ENCODE measurements at regions not wholly inside any gene's neighbourhood (a gene's known extent, or its start where the extent isn't known, plus 50 kb on each side); places are given as distances from the start of the nearest gene placed in this dataset.

DNA sequence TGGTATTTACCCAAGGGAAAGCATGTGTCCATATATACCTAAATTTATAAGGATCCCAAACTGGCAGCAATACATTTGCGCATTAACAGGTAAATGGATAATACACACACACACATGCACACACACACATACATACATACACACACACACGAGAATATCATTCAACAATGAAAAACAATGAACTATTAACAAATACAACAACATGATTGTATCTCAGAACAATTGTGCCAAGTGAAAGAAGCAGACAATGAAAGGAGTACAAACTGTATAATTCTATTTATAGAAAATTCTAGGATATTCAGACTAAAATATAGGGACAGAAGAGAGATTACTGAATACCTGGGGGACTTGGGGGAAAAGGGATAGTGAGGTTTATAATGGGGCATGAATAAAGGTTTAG, 323.0 kb downstream of the KCNJ2 start:
- Histone ChIP-seq H3K9me3 (ENCODE audit: control insufficient read depth in 4 of 4, low read length in 3 of 4) (no peaks in the 10 kb centered on the region), H3K9ac (ENCODE audit: low read depth in 1 of 2, low read length in 2 of 2) (no peak overlapping the region), H3K36me3 (ENCODE audit: control insufficient read depth in 4 of 4, insufficient read depth in 3 of 4, low read depth in 1 of 4, low read length in 3 of 4) (no peaks in the 10 kb centered on the region), H3K4me3 (ENCODE audit: low read depth in 1 of 3, low read length in 3 of 3) (no peak overlapping the region), H3K27ac (ENCODE audit: low read depth in 1 of 2, low read length in 2 of 2) (no peak overlapping the region), H3K27me3 (ENCODE audit: control insufficient read depth in 4 of 4, insufficient read depth in 4 of 4, low read length in 3 of 4) (peaks cover 0 to 2% (median 0%) of the 10 kb centered on the region in 4 donors), H3K4me1 (ENCODE audit: control insufficient read depth in 4 of 4, insufficient read depth in 4 of 4, low read length in 3 of 4) (no peaks in the 10 kb centered on the region)
- WGBS = 72% methylated on average over 2 of the region's 2 CpGs
- TF ChIP-seq RAD21 (IDR thresholded peaks at IDR 0.05) (no peak), FOXA2 (IDR thresholded peaks at IDR 0.05) (no peak), HNF4A (conservative IDR thresholded peaks at IDR 0.05) (no peak), HNF4G (IDR thresholded peaks at IDR 0.05) (no peak), NR2F2 (IDR thresholded peaks at IDR 0.05) (no peak)
- TF ChIP-seq, protein P1, sequence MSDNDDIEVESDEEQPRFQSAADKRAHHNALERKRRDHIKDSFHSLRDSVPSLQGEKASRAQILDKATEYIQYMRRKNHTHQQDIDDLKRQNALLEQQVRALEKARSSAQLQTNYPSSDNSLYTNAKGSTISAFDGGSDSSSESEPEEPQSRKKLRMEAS (IDR thresholded peaks at IDR 0.05) = no peak
- TF ChIP-seq, protein P2, sequence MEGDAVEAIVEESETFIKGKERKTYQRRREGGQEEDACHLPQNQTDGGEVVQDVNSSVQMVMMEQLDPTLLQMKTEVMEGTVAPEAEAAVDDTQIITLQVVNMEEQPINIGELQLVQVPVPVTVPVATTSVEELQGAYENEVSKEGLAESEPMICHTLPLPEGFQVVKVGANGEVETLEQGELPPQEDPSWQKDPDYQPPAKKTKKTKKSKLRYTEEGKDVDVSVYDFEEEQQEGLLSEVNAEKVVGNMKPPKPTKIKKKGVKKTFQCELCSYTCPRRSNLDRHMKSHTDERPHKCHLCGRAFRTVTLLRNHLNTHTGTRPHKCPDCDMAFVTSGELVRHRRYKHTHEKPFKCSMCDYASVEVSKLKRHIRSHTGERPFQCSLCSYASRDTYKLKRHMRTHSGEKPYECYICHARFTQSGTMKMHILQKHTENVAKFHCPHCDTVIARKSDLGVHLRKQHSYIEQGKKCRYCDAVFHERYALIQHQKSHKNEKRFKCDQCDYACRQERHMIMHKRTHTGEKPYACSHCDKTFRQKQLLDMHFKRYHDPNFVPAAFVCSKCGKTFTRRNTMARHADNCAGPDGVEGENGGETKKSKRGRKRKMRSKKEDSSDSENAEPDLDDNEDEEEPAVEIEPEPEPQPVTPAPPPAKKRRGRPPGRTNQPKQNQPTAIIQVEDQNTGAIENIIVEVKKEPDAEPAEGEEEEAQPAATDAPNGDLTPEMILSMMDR (IDR thresholded peaks at IDR 0.05; ENCODE audit: low read depth, low read length, missing input control) = no peak
- no peak for DNase-seq (ENCODE audit: low spot score)

GRCh38 chr17:70493277-70493874, 324.0 kb downstream of the KCNJ2 start:
- no peaks in the 10 kb centered on the region for H3K36me3 ChIP-seq (ENCODE audit: control insufficient read depth in 4 of 4, insufficient read depth in 3 of 4, low read depth in 1 of 4, low read length in 3 of 4)
- H3K9me3 ChIP-seq (ENCODE audit: control insufficient read depth in 4 of 4, low read length in 3 of 4) = no peaks in the 10 kb centered on the region
- H3K4me3 ChIP-seq (ENCODE audit: low read depth in 1 of 3, low read length in 3 of 3) = no peak overlapping the region
- no peaks in the 10 kb centered on the region for H3K4me1 ChIP-seq (ENCODE audit: control insufficient read depth in 4 of 4, insufficient read depth in 4 of 4, low read length in 3 of 4)
- H3K9ac ChIP-seq (ENCODE audit: low read depth in 1 of 2, low read length in 2 of 2) = no peak overlapping the region
- WGBS = 58% methylated on average over 3 of the region's 3 CpGs
- peaks cover 0 to 2% (median 0%) of the 10 kb centered on the region in 4 donors for H3K27me3 ChIP-seq (ENCODE audit: control insufficient read depth in 4 of 4, insufficient read depth in 4 of 4, low read length in 3 of 4)
- TF ChIP-seq RXRA (IDR thresholded peaks at IDR 0.05) = no peak
- no peak for TF ChIP-seq RAD21 (IDR thresholded peaks at IDR 0.05)
- no peak overlapping the region for H3K27ac ChIP-seq (ENCODE audit: low read depth in 1 of 2, low read length in 2 of 2)
- no peak for DNase-seq (ENCODE audit: low spot score)

DNA sequence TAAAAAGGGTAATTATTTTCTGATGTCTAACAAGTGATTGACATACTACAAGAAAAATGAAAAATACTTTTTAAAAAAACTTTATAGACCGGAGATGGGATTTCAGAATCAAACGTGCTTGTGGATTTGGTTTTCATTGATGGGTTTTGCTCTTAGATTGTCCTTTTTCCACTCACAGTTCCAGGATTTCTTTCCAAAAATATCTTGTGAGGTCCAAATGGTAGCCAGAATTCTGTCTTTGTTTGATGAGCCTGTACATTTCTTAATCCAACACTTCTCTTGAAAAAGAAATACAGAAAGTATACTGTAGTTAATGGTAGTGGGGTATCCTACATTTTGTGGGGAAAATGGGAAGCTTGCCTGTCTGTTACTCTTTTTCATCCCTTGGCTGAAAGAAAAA, 329.3 kb downstream of the KCNJ2 start:
- Histone ChIP-seq H3K9me3 (ENCODE audit: control insufficient read depth in 4 of 4, low read length in 3 of 4) (no peaks in the 10 kb centered on the region), H3K4me1 (ENCODE audit: control insufficient read depth in 4 of 4, insufficient read depth in 4 of 4, low read length in 3 of 4) (no peaks in the 10 kb centered on the region), H3K4me3 (ENCODE audit: low read depth in 1 of 3, low read length in 3 of 3) (no peak overlapping the region), H3K27me3 (ENCODE audit: control insufficient read depth in 4 of 4, insufficient read depth in 4 of 4, low read length in 3 of 4) (peaks cover 0 to 5% (median 0%) of the 10 kb centered on the region in 4 donors), H3K27ac (ENCODE audit: low read depth in 1 of 2, low read length in 2 of 2) (no peak overlapping the region), H3K9ac (ENCODE audit: low read depth in 1 of 2, low read length in 2 of 2) (no peak overlapping the region), H3K36me3 (ENCODE audit: control insufficient read depth in 4 of 4, insufficient read depth in 3 of 4, low read depth in 1 of 4, low read length in 3 of 4) (no peaks in the 10 kb centered on the region)
- 65% methylated on average over 2 of the region's 2 CpGs for WGBS
- DNase-seq (ENCODE audit: low spot score) = no peak
- TF ChIP-seq GABPA (IDR thresholded peaks at IDR 0.05 in 1 of 2, conservative IDR thresholded peaks at IDR 0.05 in 1 of 2) (no peak), JUND (IDR thresholded peaks at IDR 0.05) (no peak), ZBTB33 (IDR thresholded peaks at IDR 0.05) (no peak), FOXA2 (IDR thresholded peaks at IDR 0.05) (no peak), FOXA1 (IDR thresholded peaks at IDR 0.05) (no peak), EGR1 (IDR thresholded peaks at IDR 0.05; ENCODE audit: low read depth in 2 of 2) (no peak), TAF1 (conservative IDR thresholded peaks at IDR 0.05) (no peak), RXRA (IDR thresholded peaks at IDR 0.05) (no peak), SP1 (IDR thresholded peaks at IDR 0.05) (no peak), RAD21 (IDR thresholded peaks at IDR 0.05) (no peak), HNF4G (IDR thresholded peaks at IDR 0.05) (no peak), HNF4A (conservative IDR thresholded peaks at IDR 0.05) (no peak)
- TF ChIP-seq, protein P3, sequence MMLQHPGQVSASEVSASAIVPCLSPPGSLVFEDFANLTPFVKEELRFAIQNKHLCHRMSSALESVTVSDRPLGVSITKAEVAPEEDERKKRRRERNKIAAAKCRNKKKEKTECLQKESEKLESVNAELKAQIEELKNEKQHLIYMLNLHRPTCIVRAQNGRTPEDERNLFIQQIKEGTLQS (IDR thresholded peaks at IDR 0.05) = no peak
- TF ChIP-seq, protein P4, sequence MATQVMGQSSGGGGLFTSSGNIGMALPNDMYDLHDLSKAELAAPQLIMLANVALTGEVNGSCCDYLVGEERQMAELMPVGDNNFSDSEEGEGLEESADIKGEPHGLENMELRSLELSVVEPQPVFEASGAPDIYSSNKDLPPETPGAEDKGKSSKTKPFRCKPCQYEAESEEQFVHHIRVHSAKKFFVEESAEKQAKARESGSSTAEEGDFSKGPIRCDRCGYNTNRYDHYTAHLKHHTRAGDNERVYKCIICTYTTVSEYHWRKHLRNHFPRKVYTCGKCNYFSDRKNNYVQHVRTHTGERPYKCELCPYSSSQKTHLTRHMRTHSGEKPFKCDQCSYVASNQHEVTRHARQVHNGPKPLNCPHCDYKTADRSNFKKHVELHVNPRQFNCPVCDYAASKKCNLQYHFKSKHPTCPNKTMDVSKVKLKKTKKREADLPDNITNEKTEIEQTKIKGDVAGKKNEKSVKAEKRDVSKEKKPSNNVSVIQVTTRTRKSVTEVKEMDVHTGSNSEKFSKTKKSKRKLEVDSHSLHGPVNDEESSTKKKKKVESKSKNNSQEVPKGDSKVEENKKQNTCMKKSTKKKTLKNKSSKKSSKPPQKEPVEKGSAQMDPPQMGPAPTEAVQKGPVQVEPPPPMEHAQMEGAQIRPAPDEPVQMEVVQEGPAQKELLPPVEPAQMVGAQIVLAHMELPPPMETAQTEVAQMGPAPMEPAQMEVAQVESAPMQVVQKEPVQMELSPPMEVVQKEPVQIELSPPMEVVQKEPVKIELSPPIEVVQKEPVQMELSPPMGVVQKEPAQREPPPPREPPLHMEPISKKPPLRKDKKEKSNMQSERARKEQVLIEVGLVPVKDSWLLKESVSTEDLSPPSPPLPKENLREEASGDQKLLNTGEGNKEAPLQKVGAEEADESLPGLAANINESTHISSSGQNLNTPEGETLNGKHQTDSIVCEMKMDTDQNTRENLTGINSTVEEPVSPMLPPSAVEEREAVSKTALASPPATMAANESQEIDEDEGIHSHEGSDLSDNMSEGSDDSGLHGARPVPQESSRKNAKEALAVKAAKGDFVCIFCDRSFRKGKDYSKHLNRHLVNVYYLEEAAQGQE (IDR thresholded peaks at IDR 0.05) = no peak
- TF ChIP-seq, protein P2 (IDR thresholded peaks at IDR 0.05; ENCODE audit: low read depth, low read length, missing input control) = no peak
- TF ChIP-seq, protein P1 (IDR thresholded peaks at IDR 0.05) = no peak

Measured in liver (tissue), 8 donors.